ENCODE measurements at regions not wholly inside any gene's neighbourhood (a gene's known extent, or its start where the extent isn't known, plus 50 kb on each side); places are given as distances from the start of the nearest gene placed in this dataset.

DNA sequence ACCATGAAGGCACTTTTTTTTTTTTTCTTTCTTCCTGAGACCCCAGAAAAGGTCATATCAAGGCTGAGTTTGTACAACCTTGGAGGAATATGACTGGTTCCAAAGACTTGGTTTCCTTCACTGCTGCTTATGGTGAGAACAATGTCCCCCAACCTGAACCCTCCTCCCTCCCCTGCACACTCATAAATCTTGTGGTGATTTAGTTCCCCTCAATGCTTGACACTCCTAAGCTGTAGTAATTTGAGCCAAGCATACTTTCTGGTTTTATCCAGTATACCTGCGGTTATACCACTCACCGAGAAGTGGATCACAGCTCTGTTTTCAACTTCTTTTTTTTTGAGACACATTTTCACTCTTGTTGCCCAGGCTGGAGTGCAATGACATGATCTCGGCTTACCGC is 149.9 kb upstream of the KLF4 start:
- TF ChIP-seq, protein P1, sequence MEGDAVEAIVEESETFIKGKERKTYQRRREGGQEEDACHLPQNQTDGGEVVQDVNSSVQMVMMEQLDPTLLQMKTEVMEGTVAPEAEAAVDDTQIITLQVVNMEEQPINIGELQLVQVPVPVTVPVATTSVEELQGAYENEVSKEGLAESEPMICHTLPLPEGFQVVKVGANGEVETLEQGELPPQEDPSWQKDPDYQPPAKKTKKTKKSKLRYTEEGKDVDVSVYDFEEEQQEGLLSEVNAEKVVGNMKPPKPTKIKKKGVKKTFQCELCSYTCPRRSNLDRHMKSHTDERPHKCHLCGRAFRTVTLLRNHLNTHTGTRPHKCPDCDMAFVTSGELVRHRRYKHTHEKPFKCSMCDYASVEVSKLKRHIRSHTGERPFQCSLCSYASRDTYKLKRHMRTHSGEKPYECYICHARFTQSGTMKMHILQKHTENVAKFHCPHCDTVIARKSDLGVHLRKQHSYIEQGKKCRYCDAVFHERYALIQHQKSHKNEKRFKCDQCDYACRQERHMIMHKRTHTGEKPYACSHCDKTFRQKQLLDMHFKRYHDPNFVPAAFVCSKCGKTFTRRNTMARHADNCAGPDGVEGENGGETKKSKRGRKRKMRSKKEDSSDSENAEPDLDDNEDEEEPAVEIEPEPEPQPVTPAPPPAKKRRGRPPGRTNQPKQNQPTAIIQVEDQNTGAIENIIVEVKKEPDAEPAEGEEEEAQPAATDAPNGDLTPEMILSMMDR (conservative IDR thresholded peaks at IDR 0.05; ENCODE audit: low read depth, low read length) = no peak
- no peak for TF ChIP-seq EZH2 (IDR thresholded peaks at IDR 0.05; ENCODE audit: low read length, unreplicated experiment)
- no peak for TF ChIP-seq EZH2phosphoT487 (IDR thresholded peaks at IDR 0.05; ENCODE audit: borderline replicate concordance, low read length)
